ENCODE measurements at regions not wholly inside any gene's neighbourhood (a gene's known extent, or its start where the extent isn't known, plus 50 kb on each side); places are given as distances from the start of the nearest gene placed in this dataset.

DNA sequence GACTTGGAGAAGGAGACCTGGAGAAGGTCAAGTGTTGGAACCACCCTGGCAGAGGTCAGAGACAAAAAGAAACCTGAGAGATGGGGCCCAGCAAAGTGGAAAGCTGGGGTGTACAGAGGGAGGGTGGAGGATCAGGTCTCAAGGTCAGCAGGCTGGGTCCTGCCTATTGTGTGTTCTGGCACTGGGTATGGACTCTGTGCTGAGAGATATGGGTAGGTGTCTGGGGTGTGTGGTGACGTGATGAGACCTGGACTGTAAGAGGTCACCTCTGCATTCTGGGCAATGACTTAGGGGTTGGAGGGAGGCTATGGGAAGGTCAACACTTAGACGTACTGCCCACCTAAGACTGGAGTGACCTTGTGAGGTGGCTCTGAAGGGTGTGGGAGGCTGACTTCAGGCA is 88.1 kb downstream of the SCGB2B2 start:
- no peak for TF ChIP-seq POLR2AphosphoS5 (IDR thresholded peaks at IDR 0.05; ENCODE audit: low read depth, low read length)
- TF ChIP-seq, protein P1, sequence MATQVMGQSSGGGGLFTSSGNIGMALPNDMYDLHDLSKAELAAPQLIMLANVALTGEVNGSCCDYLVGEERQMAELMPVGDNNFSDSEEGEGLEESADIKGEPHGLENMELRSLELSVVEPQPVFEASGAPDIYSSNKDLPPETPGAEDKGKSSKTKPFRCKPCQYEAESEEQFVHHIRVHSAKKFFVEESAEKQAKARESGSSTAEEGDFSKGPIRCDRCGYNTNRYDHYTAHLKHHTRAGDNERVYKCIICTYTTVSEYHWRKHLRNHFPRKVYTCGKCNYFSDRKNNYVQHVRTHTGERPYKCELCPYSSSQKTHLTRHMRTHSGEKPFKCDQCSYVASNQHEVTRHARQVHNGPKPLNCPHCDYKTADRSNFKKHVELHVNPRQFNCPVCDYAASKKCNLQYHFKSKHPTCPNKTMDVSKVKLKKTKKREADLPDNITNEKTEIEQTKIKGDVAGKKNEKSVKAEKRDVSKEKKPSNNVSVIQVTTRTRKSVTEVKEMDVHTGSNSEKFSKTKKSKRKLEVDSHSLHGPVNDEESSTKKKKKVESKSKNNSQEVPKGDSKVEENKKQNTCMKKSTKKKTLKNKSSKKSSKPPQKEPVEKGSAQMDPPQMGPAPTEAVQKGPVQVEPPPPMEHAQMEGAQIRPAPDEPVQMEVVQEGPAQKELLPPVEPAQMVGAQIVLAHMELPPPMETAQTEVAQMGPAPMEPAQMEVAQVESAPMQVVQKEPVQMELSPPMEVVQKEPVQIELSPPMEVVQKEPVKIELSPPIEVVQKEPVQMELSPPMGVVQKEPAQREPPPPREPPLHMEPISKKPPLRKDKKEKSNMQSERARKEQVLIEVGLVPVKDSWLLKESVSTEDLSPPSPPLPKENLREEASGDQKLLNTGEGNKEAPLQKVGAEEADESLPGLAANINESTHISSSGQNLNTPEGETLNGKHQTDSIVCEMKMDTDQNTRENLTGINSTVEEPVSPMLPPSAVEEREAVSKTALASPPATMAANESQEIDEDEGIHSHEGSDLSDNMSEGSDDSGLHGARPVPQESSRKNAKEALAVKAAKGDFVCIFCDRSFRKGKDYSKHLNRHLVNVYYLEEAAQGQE (IDR thresholded peaks at IDR 0.05; ENCODE audit: insufficient read depth in 1 of 2, low read depth in 2 of 2, low read length in 2 of 2), result no peak
- TF ChIP-seq SIN3A (IDR thresholded peaks at IDR 0.05; ENCODE audit: borderline replicate concordance, insufficient read depth, low read length), result no peak
- no peak for TF ChIP-seq TAF1 (IDR thresholded peaks at IDR 0.05; ENCODE audit: borderline replicate concordance, insufficient read depth, low read length)

All from PFSK-1 (cell line).